Panc1 (cell line): ENCODE measurements at regions not wholly inside any gene's neighbourhood (a gene's known extent, or its start where the extent isn't known, plus 50 kb on each side); places are given as distances from the start of the nearest gene placed in this dataset.

Source experiments
- POLR2AphosphoS5 ChIP-seq: IDR thresholded peaks from 2 replicates; pipeline ENCODE4 v1.6.1; 2012; ENCODE audit warnings: mild to moderate bottlenecking, low read depth, low read length, moderate library complexity
- TF ChIP-seq, protein P1 (sequence below): fragments of 450-650 bp; IDR thresholded peaks from 2 replicates; pipeline ENCODE4 v1.5.1; 2017; ENCODE audit warnings: mild to moderate bottlenecking

DNA sequence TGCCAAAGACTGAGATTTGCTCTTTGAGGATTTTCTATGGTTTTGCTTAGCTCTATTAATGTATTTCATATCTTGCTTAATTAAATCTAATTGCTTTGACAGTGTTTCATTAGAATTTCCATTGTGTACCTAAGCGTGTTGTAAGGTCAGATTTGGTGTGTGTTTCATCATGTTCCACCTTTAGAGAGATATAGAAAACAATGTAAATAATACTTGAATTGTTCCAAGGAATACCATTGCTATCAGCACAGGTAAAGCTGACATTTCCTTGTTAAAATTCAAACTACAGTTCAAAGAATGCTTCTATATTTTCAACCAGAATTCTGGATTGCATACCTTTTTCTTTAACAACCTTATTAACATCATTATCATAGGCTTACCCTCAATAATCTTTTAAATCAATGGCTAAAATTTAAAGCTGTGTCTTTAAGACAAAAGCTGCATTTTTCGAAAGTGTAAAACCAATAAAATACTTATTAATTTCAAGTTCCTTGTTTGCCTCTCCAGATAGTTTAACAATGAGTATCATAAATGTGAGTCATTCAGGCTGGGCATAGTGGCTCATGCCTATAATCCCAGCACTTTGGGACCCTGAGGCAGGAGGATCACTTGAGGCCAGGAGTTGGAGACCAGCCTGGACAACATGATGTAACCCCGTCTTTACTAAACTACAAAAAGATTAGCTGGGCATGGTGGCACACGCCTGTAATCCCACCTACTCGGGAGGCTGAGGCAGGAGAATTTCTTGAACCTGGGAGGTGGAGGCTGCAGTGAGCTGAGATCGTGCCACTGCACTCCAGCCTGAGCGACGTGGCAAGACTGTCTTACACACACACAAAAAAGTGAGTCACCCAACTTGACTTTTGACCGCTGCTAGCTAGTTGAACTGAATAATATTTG lies 188.0 kb upstream of the PKDCC start:
- TF ChIP-seq, protein P1, sequence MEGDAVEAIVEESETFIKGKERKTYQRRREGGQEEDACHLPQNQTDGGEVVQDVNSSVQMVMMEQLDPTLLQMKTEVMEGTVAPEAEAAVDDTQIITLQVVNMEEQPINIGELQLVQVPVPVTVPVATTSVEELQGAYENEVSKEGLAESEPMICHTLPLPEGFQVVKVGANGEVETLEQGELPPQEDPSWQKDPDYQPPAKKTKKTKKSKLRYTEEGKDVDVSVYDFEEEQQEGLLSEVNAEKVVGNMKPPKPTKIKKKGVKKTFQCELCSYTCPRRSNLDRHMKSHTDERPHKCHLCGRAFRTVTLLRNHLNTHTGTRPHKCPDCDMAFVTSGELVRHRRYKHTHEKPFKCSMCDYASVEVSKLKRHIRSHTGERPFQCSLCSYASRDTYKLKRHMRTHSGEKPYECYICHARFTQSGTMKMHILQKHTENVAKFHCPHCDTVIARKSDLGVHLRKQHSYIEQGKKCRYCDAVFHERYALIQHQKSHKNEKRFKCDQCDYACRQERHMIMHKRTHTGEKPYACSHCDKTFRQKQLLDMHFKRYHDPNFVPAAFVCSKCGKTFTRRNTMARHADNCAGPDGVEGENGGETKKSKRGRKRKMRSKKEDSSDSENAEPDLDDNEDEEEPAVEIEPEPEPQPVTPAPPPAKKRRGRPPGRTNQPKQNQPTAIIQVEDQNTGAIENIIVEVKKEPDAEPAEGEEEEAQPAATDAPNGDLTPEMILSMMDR, result no peak
- TF ChIP-seq POLR2AphosphoS5, result no peak
